ENCODE measurements at regions not wholly inside any gene's neighbourhood (a gene's known extent, or its start where the extent isn't known, plus 50 kb on each side); places are given as distances from the start of the nearest gene placed in this dataset.
"Not testable (repeated sequence)": the region's sequence is repeated elsewhere in the genome, so short reads cannot be mapped to it uniquely, and the experiment has no call there.

DNA sequence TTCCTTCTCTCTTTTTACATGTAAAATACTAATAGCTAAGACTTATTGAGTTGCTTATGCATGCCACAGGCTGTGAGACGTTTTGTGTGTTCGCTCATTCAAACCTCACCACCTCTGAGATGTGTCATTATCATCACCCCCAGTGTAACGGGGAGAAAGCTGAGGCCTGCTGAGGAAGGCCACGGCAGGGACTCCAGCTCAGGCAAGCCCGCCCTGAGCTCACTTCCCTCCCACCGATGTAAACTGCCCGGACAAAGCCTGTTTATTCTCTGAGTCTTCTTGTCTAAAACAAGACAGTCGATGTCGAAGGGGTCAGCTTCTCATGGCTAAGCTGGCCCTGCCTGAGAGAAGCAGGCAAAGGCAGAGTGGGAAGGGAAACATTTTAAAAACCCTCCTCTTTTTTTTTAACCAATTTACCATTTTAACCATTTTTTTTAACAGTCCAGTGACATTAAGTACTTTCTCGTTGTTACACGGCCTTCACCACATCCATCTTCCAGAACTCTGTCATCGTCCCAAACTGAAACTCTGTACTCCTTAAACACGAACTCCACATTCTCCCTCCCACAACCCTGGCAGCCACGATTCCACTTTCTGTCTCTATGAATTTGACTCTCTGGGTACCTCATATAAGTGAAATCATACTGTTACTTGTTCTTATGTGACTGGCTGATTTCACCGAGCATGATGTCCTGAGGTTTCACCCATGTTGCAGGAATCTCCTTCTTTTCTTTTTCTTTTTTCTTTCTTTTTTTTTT, 204.8 kb upstream of the GALNT2 start:
- DNase-seq = no peak

DNA sequence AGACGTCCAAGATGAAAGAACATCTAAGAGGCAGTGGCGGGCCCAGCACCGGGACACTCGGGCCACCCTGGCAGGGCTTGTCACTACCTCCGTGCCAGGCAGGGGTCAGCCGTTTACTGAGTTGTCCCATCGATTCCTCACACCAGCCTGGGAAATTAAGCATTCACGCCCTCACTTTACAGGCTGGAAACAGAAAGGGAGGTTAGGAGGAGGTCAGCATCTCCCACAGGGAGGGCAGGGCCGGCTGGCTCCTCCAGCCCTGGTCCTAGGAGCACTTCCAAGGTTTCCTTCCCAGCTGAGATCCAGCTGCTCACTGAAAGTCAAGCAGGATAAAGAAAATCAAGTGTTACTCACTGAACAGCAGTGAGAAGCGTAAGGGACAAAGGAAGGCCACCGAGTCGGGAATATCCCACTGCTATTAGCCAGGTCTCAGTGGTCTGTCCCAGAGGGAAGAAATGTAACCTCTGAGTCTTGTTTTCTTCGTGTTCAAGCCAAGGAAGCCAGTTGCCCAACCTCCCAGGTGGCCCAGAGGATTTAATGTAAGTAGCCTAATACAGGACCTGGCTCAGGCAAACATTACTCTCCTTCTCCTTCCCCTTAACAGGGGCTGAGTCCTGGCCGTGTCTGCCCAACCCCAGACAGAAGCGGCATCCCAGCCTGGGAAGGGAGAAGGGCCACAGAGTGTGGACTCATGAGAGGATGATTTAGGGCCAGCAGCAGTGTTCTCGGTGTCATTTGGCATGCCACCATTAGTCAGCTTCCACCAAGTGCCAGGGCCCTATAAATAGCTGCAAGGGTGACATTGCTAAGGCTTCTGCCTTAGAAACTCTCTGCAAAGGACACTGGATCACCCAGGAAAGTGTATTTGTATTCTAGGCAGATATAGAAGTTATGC, 203.1 kb upstream of the GALNT2 start:
- no peak for DNase-seq

DNA sequence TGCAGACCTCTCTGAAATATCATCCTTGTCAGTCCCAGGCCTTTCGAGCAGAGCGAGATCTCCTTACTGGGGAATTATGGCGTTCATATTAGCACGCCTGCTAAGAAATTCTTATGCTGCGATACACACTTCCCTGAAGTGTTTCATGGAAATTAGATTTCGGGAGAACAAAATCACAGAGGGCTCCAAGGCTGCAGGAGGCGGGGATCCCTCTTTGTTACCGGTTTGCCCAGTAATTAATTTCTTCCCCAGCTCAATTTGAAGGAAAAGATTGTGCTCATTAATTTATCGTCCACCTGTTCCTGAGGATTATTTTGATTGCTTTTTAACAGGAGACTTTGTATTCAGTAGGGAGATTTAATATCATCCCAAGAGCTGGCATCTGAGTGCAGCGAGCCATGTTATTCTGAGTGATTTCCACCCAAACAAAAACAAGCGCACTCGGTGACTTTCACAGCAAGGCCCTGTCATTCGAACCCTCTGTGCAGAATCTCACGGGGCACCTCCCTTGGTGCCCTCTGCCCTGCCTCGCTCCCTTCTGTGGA, 202.3 kb upstream of the GALNT2 start:
- DNase-seq = no peak

DNA sequence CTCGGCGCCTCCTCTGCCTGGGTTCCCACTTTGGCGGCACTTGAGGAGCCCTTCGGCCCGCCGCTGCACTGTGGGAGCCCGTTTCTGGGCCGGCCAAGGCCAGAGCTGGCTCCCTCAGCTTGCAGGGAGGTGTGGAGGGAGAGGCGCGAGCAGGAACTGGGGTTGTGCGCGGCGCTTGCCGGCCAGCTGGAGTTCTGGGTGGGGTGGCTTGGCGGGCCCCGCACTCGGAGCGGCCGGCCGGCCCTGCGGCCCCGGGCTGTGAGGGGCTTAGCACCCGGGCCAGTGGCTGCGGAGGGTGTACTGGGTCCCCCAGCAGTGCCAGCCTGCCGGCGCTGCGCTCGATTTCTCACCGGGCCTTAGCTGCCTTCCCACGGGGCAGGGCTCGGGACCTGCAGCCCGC, 201.7 kb upstream of the GALNT2 start:
- not testable (repeated sequence) for DNase-seq

DNA sequence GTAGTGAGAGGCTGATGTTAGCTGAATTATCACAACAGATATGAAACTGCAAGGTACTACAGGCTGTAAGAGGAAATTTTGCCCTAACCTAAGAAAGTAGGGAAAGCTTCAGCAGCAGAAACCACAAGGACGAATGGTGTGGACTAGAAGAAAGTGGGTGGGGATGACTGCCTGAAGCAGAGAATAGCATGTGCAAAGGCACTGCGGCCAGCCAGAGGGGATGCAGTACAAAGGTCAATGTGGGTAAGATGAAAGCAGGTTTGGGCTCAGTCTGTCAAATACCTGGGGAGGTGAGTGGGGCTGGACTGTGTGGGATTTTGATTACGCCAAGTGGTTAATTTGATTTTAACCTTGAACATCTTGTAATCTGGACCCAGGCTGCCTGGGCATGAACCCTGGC, 199.3 kb upstream of the GALNT2 start:
- DNase-seq = no peak

DNA sequence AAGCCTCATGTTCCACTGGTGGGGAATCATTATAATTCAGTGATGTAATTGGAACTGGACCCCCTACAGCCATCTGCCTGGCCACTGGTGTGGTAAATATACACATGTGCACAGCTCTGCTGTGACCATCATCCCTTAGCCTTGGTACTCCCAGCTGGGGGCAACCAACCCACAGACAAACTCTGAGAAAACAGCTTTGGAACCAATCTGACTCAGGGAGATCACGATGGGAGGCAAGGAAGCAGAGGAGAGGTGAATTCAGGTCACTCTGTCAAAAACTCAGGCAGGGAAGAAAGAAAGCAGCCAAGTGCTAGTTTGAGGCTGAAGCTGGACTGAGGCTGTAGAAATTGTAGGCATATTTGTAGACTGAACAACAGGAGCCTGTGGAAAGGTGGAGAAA, 197.8 kb upstream of the GALNT2 start:
- DNase-seq = no peak

DNA sequence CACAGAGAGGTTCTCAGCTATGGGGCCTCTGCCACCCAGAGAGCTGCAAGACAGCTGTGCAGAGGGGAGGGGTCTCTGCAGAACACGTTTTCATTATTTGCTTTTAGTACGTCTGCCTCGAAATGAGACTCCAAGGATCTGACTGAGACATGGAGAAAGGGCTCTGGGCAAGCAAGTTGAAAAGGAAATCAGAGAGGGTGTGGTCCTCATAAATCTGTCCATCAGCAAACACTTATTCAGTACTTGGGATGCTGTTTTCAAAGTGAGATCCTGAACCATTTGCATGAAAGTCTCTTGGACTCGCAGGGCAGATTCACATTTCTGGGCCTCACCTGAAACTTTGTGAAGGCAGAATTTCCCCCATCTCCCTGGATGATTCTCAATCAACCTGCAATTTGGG, 197.4 kb upstream of the GALNT2 start:
- DNase-seq = no peak

DNA sequence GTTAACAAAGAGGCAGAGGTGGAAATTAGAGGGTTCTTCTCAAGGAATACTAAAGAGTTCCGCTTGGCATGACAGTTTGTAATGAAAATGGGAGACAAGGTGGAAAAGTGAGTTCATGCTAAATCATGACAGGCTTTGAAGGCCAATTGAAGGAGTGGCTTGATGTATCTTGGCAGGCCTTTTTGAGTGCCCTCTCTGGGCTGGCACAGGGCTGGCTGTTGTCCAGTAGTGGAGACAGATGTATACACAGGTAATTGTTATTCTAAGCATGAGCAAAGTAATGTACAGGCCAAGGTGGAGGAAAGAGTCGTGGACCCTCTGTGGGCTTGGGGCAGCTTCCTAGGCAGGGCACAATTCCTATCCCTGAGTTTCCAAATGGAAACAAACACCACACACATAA, 196.7 kb upstream of the GALNT2 start:
- no peak for DNase-seq

DNA sequence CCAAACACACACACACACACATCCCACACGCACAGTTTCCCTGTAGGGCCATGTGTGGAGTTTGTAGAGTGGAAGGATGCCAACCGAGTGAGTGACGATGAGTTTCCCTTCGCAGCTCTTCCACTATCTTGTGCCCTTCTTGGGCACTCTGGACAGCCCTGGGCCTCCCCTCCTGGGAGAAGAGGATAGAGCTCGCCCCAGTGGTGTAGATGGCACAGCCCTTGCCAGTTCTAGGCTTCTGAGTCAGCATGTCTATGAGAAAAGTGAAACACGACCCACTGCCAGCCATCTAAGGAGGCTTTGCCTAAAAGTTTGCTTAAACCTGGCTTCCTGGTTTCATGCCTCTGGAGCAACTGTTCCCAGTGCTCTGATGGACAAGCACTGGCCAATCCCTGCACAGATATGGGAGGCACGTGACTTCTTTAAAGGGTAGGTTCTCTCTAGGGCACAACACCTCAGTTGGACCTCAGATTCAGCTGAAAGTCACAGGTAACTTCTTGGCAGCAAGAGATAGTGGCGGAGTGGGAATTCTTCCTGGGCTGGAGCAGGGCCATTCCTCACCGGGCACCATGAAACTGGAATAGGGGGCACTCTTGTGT, 195.9 kb upstream of the GALNT2 start:
- DNase-seq = no peak

DNA sequence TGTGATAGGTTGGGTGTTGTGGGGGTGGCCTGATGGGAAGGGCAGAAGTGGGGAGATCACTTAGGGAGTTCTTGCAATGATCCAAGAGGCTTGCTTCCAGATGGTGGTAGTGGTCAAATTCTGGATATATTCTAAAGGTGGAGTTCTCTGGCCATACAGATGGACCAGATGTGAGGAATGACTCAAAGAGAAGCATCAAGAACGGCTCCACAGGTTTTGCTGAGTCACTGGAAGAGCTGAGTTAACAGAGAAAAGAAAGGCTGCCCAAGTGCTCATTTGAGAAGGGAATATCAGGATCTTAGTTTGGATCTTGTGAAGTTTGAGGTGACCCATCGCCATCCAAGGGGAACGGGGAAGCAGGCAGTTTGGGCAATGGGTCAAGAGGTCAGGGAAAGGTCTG, 192.9 kb upstream of the GALNT2 start:
- DNase-seq = no peak

DNA sequence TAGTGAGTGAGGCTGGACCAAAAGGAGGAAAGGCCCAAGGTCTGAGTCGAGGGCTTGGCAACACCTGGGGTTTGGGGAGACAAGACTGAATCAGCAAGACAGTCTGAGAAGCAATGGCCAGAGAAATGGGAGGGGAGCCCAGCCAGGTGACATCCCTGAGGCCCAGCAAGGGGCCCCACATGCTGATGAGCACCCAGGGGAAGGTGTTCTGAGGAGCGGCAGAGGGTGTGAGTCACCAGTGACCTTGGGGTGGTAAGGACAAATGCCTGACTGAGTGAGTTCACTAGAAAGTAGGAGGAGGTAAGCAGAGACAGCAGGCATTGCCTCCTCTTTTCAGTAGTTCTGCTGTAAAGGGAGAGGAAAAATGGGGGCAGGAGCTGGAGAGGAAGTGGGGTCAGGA, 192.4 kb upstream of the GALNT2 start:
- no peak for DNase-seq

DNA sequence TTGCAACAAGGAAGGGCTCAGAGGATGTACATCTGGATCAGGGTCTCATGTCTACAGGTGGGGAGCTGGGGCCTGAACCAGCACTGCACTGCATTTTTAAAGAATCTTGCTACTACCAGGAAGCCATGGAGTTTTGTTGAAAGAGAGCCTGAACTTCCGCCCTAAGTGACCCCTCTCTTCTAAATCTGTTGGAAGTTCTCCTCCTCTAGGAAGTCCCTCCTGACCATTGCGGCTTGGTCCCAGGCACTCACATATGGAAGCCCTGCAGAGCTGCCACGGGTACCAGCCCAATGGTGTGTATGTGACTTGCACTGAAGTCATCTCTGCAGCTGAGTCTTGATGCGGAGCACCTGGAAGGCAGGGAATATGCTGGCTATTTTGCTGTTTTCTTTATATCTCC, 192.0 kb upstream of the GALNT2 start:
- no peak for DNase-seq

DNA sequence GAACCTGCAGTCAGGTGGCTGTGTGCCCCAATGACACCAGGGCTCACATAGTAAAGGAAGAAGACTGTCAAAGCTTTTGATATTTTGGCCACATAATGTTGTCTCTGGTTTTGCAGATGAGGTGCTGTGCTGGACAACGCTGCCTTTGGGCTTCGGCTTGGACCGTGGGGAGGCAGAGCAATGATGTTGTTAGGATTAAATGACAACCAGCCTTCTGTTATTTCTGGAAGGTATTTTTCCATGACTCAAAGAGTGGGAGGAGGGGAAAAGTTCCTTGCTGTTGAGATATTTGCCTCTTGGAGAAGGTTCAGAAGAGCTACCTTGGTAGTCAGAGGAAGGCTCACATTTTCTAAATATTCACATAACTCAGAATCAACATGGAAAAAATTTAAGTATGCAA, 187.3 kb upstream of the GALNT2 start:
- DNase-seq = no peak

DNA sequence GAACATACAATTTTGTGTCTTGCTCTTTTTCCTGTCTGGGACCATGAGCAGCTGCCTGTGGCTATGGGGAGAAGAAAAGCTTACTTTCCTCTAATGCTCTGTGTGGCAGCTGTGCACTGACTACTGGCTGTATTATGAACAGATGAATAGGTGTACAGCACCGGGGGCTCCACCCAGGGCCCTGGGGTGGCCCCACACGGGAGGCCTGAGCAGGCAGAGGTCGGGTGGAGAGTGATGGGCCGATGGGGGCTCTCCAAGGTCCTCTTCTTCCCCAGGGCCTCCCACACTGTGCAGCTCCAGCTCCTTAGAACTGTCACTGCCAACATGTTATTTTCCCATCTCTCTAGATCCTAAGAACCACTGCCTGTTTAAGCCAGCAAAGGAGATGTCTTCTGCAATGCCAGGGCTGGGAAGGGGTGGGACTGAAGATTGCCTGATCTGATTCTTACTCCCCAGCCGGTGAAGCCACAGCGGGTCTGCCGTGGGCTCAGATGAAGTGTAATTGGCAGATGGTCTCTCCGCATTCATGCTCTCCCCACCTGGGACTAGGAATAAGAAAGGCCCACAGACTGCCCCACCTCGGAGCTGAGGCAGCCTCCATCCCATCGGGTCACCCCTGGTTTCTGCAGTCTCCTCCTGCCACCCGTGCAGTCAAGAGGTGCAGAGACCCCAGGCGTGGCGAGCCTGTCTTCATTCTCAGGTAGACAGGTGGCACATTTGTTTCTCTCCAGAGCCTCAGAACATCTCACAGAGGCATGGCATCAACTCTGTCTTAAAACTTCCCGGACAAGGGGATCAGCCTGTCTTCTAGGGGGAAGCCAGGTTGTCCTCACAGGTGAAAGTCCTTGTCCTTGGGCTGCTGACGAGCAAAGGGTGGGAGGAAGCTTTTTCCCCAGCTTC, 186.5 kb upstream of the GALNT2 start:
- DNase-seq = no peak

DNA sequence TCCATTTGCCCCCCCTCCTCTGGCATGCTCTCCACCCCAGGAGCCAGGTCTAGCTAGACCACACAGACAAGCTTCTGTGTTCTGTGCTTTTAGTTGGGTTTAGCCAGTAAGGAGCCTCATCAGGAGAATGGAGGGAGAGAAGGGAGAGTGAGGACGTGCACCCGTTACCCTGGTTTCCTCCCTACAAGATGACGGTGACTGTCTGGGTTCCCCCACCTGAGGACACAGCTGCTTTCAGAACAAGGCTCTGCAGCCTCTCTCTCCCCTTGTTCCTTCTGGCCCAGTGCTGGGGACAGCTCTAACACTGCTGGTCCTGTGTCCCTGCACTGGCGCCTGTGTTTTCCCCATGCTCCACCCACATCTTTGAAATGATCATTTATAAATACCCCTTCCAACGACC, 184.4 kb upstream of the GALNT2 start:
- no peak for DNase-seq

DNA sequence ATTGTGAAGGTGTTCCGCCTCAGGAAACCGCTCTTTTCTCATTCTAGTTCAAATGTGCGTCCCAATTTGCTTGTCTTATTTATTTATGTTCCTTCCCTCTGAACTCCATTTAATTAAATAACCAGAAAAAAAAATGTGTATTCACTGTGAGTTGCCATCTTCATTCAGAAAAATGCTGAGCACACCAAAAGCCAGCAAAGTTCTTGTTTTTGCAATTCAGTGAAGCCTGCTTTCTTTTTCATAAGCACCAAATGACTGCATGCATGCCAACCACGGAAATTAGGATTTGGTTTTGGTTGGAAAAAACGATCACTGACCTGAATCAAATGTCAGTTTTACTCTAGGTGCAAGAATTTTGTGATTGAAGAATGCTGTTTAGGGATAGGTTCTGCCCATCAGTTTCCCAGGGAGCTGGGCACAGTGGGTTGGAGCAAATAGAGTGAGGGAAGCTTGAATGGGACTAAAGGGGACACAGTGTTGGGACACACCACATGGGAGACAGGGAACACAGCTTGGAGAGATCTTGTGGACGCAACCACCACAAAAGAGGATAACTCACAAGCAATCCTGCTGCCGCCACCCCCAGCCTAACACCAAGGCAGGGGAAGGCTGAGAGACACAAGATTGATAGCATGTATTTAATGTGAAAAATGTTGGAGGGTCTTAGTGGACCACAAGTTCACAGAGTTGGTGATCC, 183.4 kb upstream of the GALNT2 start:
- no peak for DNase-seq

DNA sequence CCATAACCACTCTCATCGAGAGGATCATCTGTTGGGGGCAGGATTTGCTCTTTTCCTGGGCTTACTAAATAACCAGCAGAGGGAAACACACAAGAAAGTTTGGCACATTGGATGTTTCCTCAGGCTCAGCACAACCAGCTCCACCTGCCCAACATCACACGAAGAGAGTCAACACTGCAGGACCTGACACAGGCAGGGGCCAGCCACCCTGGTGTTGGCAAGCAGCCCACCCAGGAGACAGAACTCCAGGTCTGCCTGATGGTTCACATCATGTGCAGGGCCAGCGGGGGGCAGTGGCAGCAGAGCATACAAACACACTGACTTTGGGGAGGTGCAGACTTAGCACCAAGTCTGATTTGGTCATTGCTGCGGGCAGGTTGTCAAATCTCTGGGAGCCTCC, 182.3 kb upstream of the GALNT2 start:
- DNase-seq = no peak

DNA sequence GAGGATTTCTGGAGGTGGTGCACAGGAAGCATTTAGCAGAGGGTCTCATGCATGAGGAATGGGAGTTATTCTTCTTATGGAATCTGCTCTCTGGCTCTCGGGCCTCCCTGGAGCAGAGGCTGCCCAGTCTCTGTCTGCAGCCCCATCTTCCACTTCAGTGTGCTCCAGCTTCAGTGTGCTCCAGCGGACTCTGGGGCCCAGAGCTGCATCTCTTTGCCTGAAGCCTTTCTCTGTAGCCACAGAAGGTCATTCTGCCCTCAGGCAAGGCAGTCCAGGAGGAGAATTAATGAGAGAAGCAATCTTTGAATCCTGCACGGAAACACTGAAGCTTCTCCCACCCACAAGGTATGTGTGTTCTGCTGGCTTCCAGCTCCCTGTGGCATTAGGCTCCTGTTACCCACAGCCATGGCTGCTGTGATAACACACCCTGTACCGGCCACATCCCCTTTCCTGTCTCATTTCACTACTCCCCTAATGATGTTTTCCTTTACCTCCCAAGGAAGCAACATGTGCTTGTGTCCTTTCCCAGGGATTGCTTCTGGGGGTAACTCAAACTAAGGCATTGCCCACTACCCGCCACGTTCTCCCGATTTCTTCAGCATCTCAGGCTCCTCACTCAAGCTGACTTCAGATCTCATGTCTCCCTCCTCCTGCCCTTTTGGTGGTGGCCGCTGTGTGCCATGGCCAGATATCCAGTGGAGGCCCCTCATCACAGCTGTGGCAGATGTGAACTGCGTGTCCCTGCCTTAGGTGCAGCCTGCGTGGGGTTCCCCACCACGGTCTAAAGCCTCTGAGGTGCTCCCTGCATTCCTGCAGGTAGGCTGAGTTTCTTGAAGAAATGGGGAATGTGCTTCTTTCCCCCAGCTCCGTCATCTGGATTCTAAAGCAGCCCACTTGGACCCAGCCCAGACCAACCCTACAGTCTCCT, 181.2 kb upstream of the GALNT2 start:
- no peak for DNase-seq

DNA sequence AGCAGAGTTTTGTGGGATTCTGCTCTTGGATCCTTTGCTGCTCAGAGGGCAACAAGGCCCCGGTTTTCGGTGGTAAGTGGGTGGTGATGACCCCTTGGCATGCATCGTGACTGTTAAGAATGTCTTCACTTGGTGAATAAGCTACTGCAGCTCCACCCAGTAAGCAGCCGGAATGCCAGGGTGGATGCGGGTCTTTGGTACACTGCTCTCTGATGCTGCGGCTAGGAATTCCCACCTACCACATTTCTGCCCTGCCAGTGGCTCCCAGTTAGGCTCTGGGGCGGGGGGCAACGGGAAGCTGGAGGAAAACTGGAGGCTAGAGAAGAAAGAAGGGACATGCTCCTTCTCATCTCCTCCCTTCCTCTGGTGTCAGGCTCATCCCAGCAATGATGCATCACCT, 180.4 kb upstream of the GALNT2 start:
- no peak for DNase-seq

DNA sequence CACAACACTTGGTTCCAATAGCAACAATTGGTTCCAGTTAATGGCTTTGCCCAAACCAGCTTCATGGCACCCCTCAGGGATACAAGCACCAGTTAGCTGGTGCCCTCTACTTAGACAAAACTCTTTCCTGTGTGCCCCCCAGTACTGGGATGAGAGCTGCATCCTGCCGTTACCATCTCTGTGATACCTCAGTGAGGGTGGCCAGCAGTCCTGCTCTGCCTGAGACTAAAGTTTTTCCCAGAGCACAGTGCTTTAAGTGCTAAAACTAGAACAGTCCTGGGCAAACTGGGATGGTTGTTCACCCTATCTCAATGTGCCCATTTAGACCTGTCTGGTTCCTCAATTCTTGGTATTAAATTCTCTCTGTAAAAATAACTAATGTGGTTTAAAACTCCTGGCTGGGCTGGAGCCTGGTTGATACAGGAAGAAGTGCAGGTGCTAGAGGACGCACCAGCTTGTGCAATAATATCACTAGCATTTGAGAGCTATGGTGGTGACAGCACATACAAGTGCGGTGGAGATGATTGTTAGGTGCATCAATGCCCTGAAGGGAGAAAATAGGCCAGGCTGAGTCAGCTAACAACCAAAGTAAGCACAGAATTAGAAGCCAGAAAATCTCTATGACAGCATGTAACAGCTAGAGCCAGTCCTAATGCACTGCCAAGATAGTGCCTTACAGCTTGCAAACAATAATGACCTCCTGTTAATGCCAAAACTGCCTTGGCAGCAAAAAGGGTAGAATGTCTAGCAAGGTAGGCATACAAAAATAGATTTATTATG, 179.8 kb upstream of the GALNT2 start:
- no peak for DNase-seq

Data from NCI-H82 (cell line).